H9 (cell line): ENCODE measurements at regions not wholly inside any gene's neighbourhood (a gene's known extent, or its start where the extent isn't known, plus 50 kb on each side); places are given as distances from the start of the nearest gene placed in this dataset.

Experiments
- DNase-seq: peaks from one replicate; pipeline ENCODE4 v3.0.0-alpha.2; 2017
- H2AFZ ChIP-seq: one replicate; pipeline ENCODE4 v1.6.1; 2013; ENCODE audit warnings: mild to moderate bottlenecking, low read length, control low read depth, moderate library complexity
- H2AK5ac ChIP-seq: 2 replicates; pipeline ENCODE4 v1.6.1; 2013; ENCODE audit warnings: low read length, control low read depth, mixed read lengths; ENCODE audit not compliant: insufficient read length
- H2BK120ac ChIP-seq: one replicate; pipeline ENCODE4 v1.6.1; 2013; ENCODE audit warnings: low read depth, mild to moderate bottlenecking, low read length, control low read depth, inconsistent platforms; ENCODE audit not compliant: poor library complexity, severe bottlenecking
- H2BK12ac ChIP-seq: 2 replicates; pipeline ENCODE4 v1.6.1; 2013; ENCODE audit warnings: low read length, control low read depth, mixed read lengths, low read depth; ENCODE audit not compliant: insufficient read length
- H2BK15ac ChIP-seq: 2 replicates; pipeline ENCODE4 v1.6.1; 2013; ENCODE audit warnings: low read depth, low read length, control low read depth
- H2BK20ac ChIP-seq: one replicate; pipeline ENCODE4 v1.6.1; 2013; ENCODE audit warnings: low read depth, mild to moderate bottlenecking, low read length, control low read depth, inconsistent platforms; ENCODE audit not compliant: poor library complexity, severe bottlenecking
- H2BK5ac ChIP-seq: 2 replicates; pipeline ENCODE4 v1.6.1; 2013; ENCODE audit warnings: low read length, control low read depth, mixed read lengths; ENCODE audit not compliant: insufficient read length
- H3K14ac ChIP-seq: 2 replicates; pipeline ENCODE4 v1.6.1; 2013; ENCODE audit warnings: low read length, control low read depth; ENCODE audit not compliant: insufficient read depth
- H3K18ac ChIP-seq: 2 replicates; pipeline ENCODE4 v1.6.1; 2013; ENCODE audit warnings: low read depth, mild to moderate bottlenecking, mixed read lengths, low read length, control low read depth; ENCODE audit not compliant: insufficient read length
- H3K23ac ChIP-seq: 2 replicates; pipeline ENCODE4 v1.6.1; 2013; ENCODE audit warnings: low read length, control low read depth, mixed read lengths, low read depth; ENCODE audit not compliant: insufficient read length
- H3K23me2 ChIP-seq: 2 replicates; pipeline ENCODE4 v1.6.1; 2013; ENCODE audit warnings: low read depth, mild to moderate bottlenecking, mixed read lengths, low read length, control low read depth; ENCODE audit not compliant: insufficient read length, poor library complexity, severe bottlenecking
- H3K27ac ChIP-seq: 2 replicates; pipeline ENCODE4 v1.5.1; 2013; ENCODE audit warnings: low read length, control low read depth, mixed read lengths, low read depth; ENCODE audit not compliant: insufficient read length
- H3K27me3 ChIP-seq: 2 replicates; pipeline ENCODE4 v1.6.1; 2013; ENCODE audit warnings: low read length, control low read depth, inconsistent platforms; ENCODE audit not compliant: insufficient read depth
- H3K4ac ChIP-seq: 2 replicates; pipeline ENCODE4 v1.6.1; 2013; ENCODE audit warnings: low read depth, mild to moderate bottlenecking, control low read depth, inconsistent platforms, low read length, moderate library complexity
- H3K4me1 ChIP-seq: 2 replicates; pipeline ENCODE4 v1.6.1; 2013; ENCODE audit warnings: low read length, control low read depth, inconsistent platforms; ENCODE audit not compliant: insufficient read depth
- H3K4me2 ChIP-seq: 2 replicates; pipeline ENCODE4 v1.6.1; 2013; ENCODE audit warnings: low read length, control low read depth, mixed read lengths; ENCODE audit not compliant: insufficient read length, insufficient read depth
- H3K56ac ChIP-seq: 2 replicates; pipeline ENCODE4 v1.6.1; 2013; ENCODE audit warnings: low read depth, mild to moderate bottlenecking, mixed read lengths, low read length, control low read depth; ENCODE audit not compliant: insufficient read length
- H3K79me1 ChIP-seq: 2 replicates; pipeline ENCODE4 v1.6.1; 2013; ENCODE audit warnings: low read depth, mild to moderate bottlenecking, moderate library complexity, low read length, control low read depth, inconsistent platforms; ENCODE audit not compliant: insufficient read depth, poor library complexity, severe bottlenecking
- H3K79me2 ChIP-seq: 2 replicates; pipeline ENCODE4 v1.6.1; 2013; ENCODE audit warnings: low read length, control low read depth, inconsistent platforms; ENCODE audit not compliant: insufficient read depth
- H3K9ac ChIP-seq: 2 replicates; pipeline ENCODE4 v1.6.1; 2013; ENCODE audit warnings: low read length, control low read depth, mixed read lengths; ENCODE audit not compliant: insufficient read length; ENCODE audit errors: extremely low read depth
- H3K9me3 ChIP-seq: one replicate; pipeline ENCODE4 v1.6.1; 2013; ENCODE audit warnings: low read depth, low read length, inconsistent platforms; ENCODE audit not compliant: control insufficient read depth
- H3T11ph ChIP-seq: one replicate; pipeline ENCODE4 v1.6.1; 2013; ENCODE audit warnings: mild to moderate bottlenecking, low read length, control low read depth, inconsistent platforms
- H4K20me1 ChIP-seq: one replicate; pipeline ENCODE4 v1.6.1; 2013; ENCODE audit not compliant: control insufficient read depth, insufficient read length, insufficient read depth
- H4K5ac ChIP-seq: 2 replicates; pipeline ENCODE4 v1.6.1; 2013; ENCODE audit warnings: low read depth, mild to moderate bottlenecking, mixed read lengths, low read length, control low read depth; ENCODE audit not compliant: insufficient read length
- H4K8ac ChIP-seq: replicated peaks from 2 replicates; pipeline ENCODE4 v1.6.1; 2013; ENCODE audit warnings: low read length, control low read depth, mixed read lengths, low read depth; ENCODE audit not compliant: insufficient read length
- H4K91ac ChIP-seq: 2 replicates; pipeline ENCODE4 v1.6.1; 2013; ENCODE audit warnings: low read depth, mild to moderate bottlenecking, moderate library complexity, mixed read lengths, low read length, control low read depth; ENCODE audit not compliant: insufficient read length
- H3K27ac Mint-ChIP-seq, 3 experiments: 2 replicates in 2 of 3; 3 replicates in 1 of 3; pipeline ENCODE4 v1.8.0; 2020 to 2021; ENCODE audit warnings: mixed read lengths in 3 of 3, mild to moderate bottlenecking in 1 of 3, moderate library complexity in 1 of 3
- H3K27me3 Mint-ChIP-seq: 2 replicates; pipeline ENCODE4 v1.8.0; 2021; ENCODE audit warnings: low read depth, mild to moderate bottlenecking, moderate library complexity, mixed read lengths
- H3K36me3 Mint-ChIP-seq, 3 experiments: 2 replicates in 2 of 3; 3 replicates in 1 of 3; pipeline ENCODE4 v1.8.0; 2020 to 2021; ENCODE audit warnings: low read depth in 3 of 3, mixed read lengths in 3 of 3; ENCODE audit not compliant: insufficient read depth in 1 of 3
- H3K4me1 Mint-ChIP-seq, 2 experiments: 2 replicates each; pipeline ENCODE4 v1.8.0; 2020; ENCODE audit warnings: mixed read lengths in 2 of 2
- H3K4me3 Mint-ChIP-seq, 2 experiments: 2 replicates in 1 of 2; 3 replicates in 1 of 2; pipeline ENCODE4 v1.8.0; 2020 to 2021; ENCODE audit warnings: mild to moderate bottlenecking in 2 of 2, mixed read lengths in 2 of 2, moderate library complexity in 1 of 2
- H3K9me3 Mint-ChIP-seq, 2 experiments: 2 replicates in 1 of 2; 3 replicates in 1 of 2; pipeline ENCODE4 v1.8.0; 2020; ENCODE audit warnings: mild to moderate bottlenecking in 2 of 2, mixed read lengths in 2 of 2, moderate library complexity in 1 of 2
- CTCF ChIP-seq: fragments of 200-600 bp; sonication (generic); conservative IDR thresholded peaks from 3 replicates; pipeline ENCODE4 v1.8.0; 2021; ENCODE audit warnings: antibody characterized with exemption, mild to moderate bottlenecking
- WGBS: extraction: QIAGEN DNeasy Blood & Tissue Kit; methylation state at CpG from one replicate; pipeline ENCODE4 v1.1.7; 2013; ENCODE audit warnings: missing lambda C conversion rate, low lambda C conversion rate, mixed read lengths; ENCODE audit not compliant: insufficient read length; ENCODE audit errors: extremely low coverage; 5-methylcytosine and 5-hydroxymethylcytosine counted together

GRCh38 chr10:28915989-28916588 lies 238.8 kb downstream of the BAMBI start:
- Histone ChIP-seq H2BK5ac (no peak overlapping the region), H3K23ac (no peak overlapping the region), H3K14ac (no peak overlapping the region), H2BK120ac (no peak overlapping the region), H2BK15ac (no peak overlapping the region), H4K91ac (no peak overlapping the region), H3K4ac (no peak overlapping the region), H3K4me2 (no peak overlapping the region), H4K20me1 (no peaks in the 10 kb centered on the region), H2BK12ac (no peak overlapping the region), H4K8ac (no peak overlapping the region), H3K18ac (no peak overlapping the region), H3K79me1 (no peaks in the 10 kb centered on the region), H4K5ac (no peak overlapping the region), H2BK20ac (no peak overlapping the region), H3K4me1 (no peaks in the 10 kb centered on the region), H3K27me3 (no peaks in the 10 kb centered on the region), H3K27ac (no peak overlapping the region), H3K9me3 (no peaks in the 10 kb centered on the region), H2AFZ (no peak overlapping the region), H3T11ph (no peak overlapping the region), H3K23me2 (no peaks in the 10 kb centered on the region), H3K79me2 (no peaks in the 10 kb centered on the region), H3K9ac (no peak overlapping the region), H3K56ac (no peak overlapping the region), H2AK5ac (no peak overlapping the region)
- peaks cover 2% of the 10 kb centered on the region; the same call in 1 of the 2 replicates for H3K27me3 Mint-ChIP-seq
- H3K36me3 Mint-ChIP-seq, result no peaks in the 10 kb centered on the region
- no peak for DNase-seq
- no CpG with 5 or more reads among the region's 9 CpGs for WGBS
- no peak overlapping the region for H3K27ac Mint-ChIP-seq
- no peaks in the 10 kb centered on the region for H3K9me3 Mint-ChIP-seq
- TF ChIP-seq CTCF, result no peak
- no peak overlapping the region for H3K4me3 Mint-ChIP-seq
- H3K4me1 Mint-ChIP-seq, result no peaks in the 10 kb centered on the region
